ENCODE measurements at regions not wholly inside any gene's neighbourhood (a gene's known extent, or its start where the extent isn't known, plus 50 kb on each side); places are given as distances from the start of the nearest gene placed in this dataset.

DNA sequence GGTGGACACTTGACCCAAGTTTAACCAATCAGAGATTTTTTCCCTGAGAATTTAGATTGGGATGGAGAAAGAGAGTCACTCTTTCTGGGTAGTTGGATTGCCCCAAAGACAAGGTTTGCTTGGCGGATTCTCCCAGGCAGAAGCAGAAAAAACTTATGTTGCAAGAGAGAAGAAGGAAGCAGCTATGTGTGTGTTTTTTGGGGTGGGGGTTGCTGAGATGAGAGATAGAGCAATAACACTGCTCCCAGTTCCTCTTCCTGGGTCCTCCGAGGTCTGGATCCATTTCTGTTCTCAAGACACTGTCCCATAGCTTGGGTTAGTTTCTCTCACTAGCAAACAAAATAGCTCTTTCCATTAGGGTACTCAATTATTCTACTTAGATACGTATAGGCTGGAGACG lies 222.1 kb downstream of the STIM2 start:
- TF ChIP-seq EZH2 (IDR thresholded peaks at IDR 0.05) = no peak
- TF ChIP-seq POLR2AphosphoS5 (IDR thresholded peaks at IDR 0.05; ENCODE audit: borderline replicate concordance, low read depth, low read length) = no peak
- TF ChIP-seq FOXP2 (optimal IDR thresholded peaks at IDR 0.05; ENCODE audit: control extremely low read depth, extremely low read length, insufficient read depth) = no peak
